IPS-20b (cell line): ENCODE measurements at regions not wholly inside any gene's neighbourhood (a gene's known extent, or its start where the extent isn't known, plus 50 kb on each side); places are given as distances from the start of the nearest gene placed in this dataset.

ENCODE experiments used
- H3K27ac ChIP-seq: one replicate; pipeline ENCODE4 v1.5.1; 2013; ENCODE audit warnings: low read length
- H3K27me3 ChIP-seq: 2 replicates; pipeline ENCODE4 v1.6.1; 2013; ENCODE audit warnings: mild to moderate bottlenecking, low read length, inconsistent platforms; ENCODE audit not compliant: insufficient read depth
- H3K36me3 ChIP-seq: 2 replicates; pipeline ENCODE4 v1.6.1; 2013; ENCODE audit warnings: low read depth, mild to moderate bottlenecking, inconsistent platforms, low read length, moderate library complexity; ENCODE audit not compliant: insufficient read depth
- H3K4me1 ChIP-seq: 2 replicates; pipeline ENCODE4 v1.6.1; 2013; ENCODE audit warnings: mild to moderate bottlenecking, control low read depth, inconsistent platforms, low read length, moderate library complexity; ENCODE audit not compliant: insufficient read depth
- H3K4me3 ChIP-seq: 2 replicates; pipeline ENCODE4 v1.5.1; 2013; ENCODE audit warnings: mild to moderate bottlenecking, low read length, inconsistent platforms
- H3K9ac ChIP-seq: 2 replicates; pipeline ENCODE4 v1.6.1; 2013; ENCODE audit warnings: low read depth, mild to moderate bottlenecking, inconsistent platforms, low read length, moderate library complexity
- H3K9me3 ChIP-seq: 2 replicates; pipeline ENCODE4 v1.6.1; 2013; ENCODE audit warnings: mild to moderate bottlenecking, low read depth, low read length, inconsistent platforms; ENCODE audit not compliant: insufficient read depth

- Histone ChIP-seq H3K27ac (no peak overlapping the region), H3K9me3 (no peaks in the 10 kb centered on the region), H3K36me3 (no peaks in the 10 kb centered on the region), H3K9ac (no peak overlapping the region; the same call in 1 of the 2 replicates), H3K4me3 (no peak overlapping the region), H3K27me3 (no peaks in the 10 kb centered on the region), H3K4me1 (no peaks in the 10 kb centered on the region)
Measured at GRCh38 chr3:56903231-56903782, 101.6 kb upstream of the ARHGEF3 start.

GRCh38 chr3:56902468-56903160, 100.9 kb upstream of the ARHGEF3 start:
- H3K4me3 ChIP-seq, result no peak overlapping the region
- H3K27me3 ChIP-seq, result no peaks in the 10 kb centered on the region
- no peaks in the 10 kb centered on the region for H3K9me3 ChIP-seq
- H3K36me3 ChIP-seq, result no peaks in the 10 kb centered on the region
- H3K9ac ChIP-seq, result no peak overlapping the region; the same call in 1 of the 2 replicates
- no peak overlapping the region for H3K27ac ChIP-seq
- H3K4me1 ChIP-seq, result no peaks in the 10 kb centered on the region

- no peaks in the 10 kb centered on the region for H3K4me1 ChIP-seq
- H3K4me3 ChIP-seq, result no peak overlapping the region
- H3K27ac ChIP-seq, result no peak overlapping the region
- no peak overlapping the region for H3K9ac ChIP-seq
- H3K9me3 ChIP-seq, result no peaks in the 10 kb centered on the region
- no peaks in the 10 kb centered on the region for H3K36me3 ChIP-seq
- no peaks in the 10 kb centered on the region for H3K27me3 ChIP-seq
Measured at GRCh38 chr3:56900801-56901200, 99.1 kb upstream of the ARHGEF3 start.

- Histone ChIP-seq H3K27ac (no peak overlapping the region), H3K9ac (no peak overlapping the region), H3K36me3 (no peaks in the 10 kb centered on the region), H3K4me1 (peaks cover 2% of the 10 kb centered on the region; the same call in 1 of the 2 replicates), H3K9me3 (no peaks in the 10 kb centered on the region), H3K4me3 (no peak overlapping the region), H3K27me3 (no peaks in the 10 kb centered on the region)
Measured at GRCh38 chr3:56899851-56900250, 98.1 kb upstream of the ARHGEF3 start.

GRCh38 chr3:56899078-56899477, 97.3 kb upstream of the ARHGEF3 start:
- Histone ChIP-seq H3K27me3 (no peaks in the 10 kb centered on the region), H3K4me1 (peaks cover 4% of the 10 kb centered on the region; the same call in 1 of the 2 replicates), H3K36me3 (no peaks in the 10 kb centered on the region), H3K4me3 (no peak overlapping the region), H3K9me3 (no peaks in the 10 kb centered on the region), H3K27ac (no peak overlapping the region), H3K9ac (no peak overlapping the region)

GRCh38 chr3:56896357-56896756, 94.6 kb upstream of the ARHGEF3 start:
- Histone ChIP-seq H3K27me3 (no peaks in the 10 kb centered on the region), H3K4me3 (no peak overlapping the region), H3K36me3 (no peaks in the 10 kb centered on the region), H3K9ac (no peak overlapping the region), H3K4me1 (peaks cover 4% of the 10 kb centered on the region; the same call in 1 of the 2 replicates), H3K27ac (no peak overlapping the region), H3K9me3 (no peaks in the 10 kb centered on the region)

GRCh38 chr3:56894881-56895431, 93.2 kb upstream of the ARHGEF3 start:
- Histone ChIP-seq H3K4me1 (peaks cover 4% of the 10 kb centered on the region; the same call in 1 of the 2 replicates), H3K9ac (no peak overlapping the region), H3K9me3 (no peaks in the 10 kb centered on the region), H3K27me3 (no peaks in the 10 kb centered on the region), H3K4me3 (no peak overlapping the region), H3K27ac (no peak overlapping the region), H3K36me3 (no peaks in the 10 kb centered on the region)

- Histone ChIP-seq H3K9ac (no peak overlapping the region), H3K9me3 (no peaks in the 10 kb centered on the region), H3K27ac (no peak overlapping the region), H3K4me1 (peaks cover 4% of the 10 kb centered on the region; the same call in 1 of the 2 replicates), H3K4me3 (no peak overlapping the region), H3K36me3 (no peaks in the 10 kb centered on the region), H3K27me3 (no peaks in the 10 kb centered on the region)
Measured at GRCh38 chr3:56890448-56891091, 88.8 kb upstream of the ARHGEF3 start.

- Histone ChIP-seq H3K9ac (no peak overlapping the region), H3K27ac (no peak overlapping the region), H3K9me3 (no peaks in the 10 kb centered on the region), H3K4me1 (no peaks in the 10 kb centered on the region), H3K27me3 (no peaks in the 10 kb centered on the region), H3K36me3 (no peaks in the 10 kb centered on the region), H3K4me3 (no peak overlapping the region)
Measured at GRCh38 chr3:56889131-56889530, 87.4 kb upstream of the ARHGEF3 start.

GRCh38 chr3:56887402-56888025, 85.8 kb upstream of the ARHGEF3 start:
- Histone ChIP-seq H3K27ac (no peak overlapping the region), H3K4me3 (no peak overlapping the region), H3K27me3 (no peaks in the 10 kb centered on the region), H3K9me3 (no peaks in the 10 kb centered on the region), H3K4me1 (no peaks in the 10 kb centered on the region), H3K36me3 (no peaks in the 10 kb centered on the region), H3K9ac (no peak overlapping the region)

GRCh38 chr3:56886314-56886713, 84.6 kb upstream of the ARHGEF3 start:
- H3K27ac ChIP-seq, result no peak overlapping the region
- H3K27me3 ChIP-seq, result no peaks in the 10 kb centered on the region
- H3K4me3 ChIP-seq, result no peak overlapping the region
- H3K9me3 ChIP-seq, result no peaks in the 10 kb centered on the region
- H3K36me3 ChIP-seq, result no peaks in the 10 kb centered on the region
- no peaks in the 10 kb centered on the region for H3K4me1 ChIP-seq
- no peak overlapping the region for H3K9ac ChIP-seq
